HG03280 (cell line): ENCODE measurements at regions not wholly inside any gene's neighbourhood (a gene's known extent, or its start where the extent isn't known, plus 50 kb on each side); places are given as distances from the start of the nearest gene placed in this dataset.
"Not testable (repeated sequence)": the region's sequence is repeated elsewhere in the genome, so short reads cannot be mapped to it uniquely, and the experiment has no call there.

ENCODE experiments used
- ATAC-seq: cut with Tn5 transposase; IDR thresholded peaks from one replicate; pipeline ENCODE4 v1.9.1; 2021; ENCODE audit warnings: mild to moderate bottlenecking, moderate library complexity; ENCODE audit not compliant: unreplicated experiment

GRCh38 chr2:176565641-176566323 is 296.5 kb downstream of the MTX2 start:
- no peak for ATAC-seq

GRCh38 chr2:176566496-176566895 is 297.3 kb downstream of the MTX2 start:
- ATAC-seq: no peak

- ATAC-seq: no peak
Measured at GRCh38 chr2:176566961-176567360, 297.7 kb downstream of the MTX2 start.

GRCh38 chr2:176567361-176567760 is 298.1 kb downstream of the MTX2 start:
- no peak for ATAC-seq

- no peak for ATAC-seq
Measured at GRCh38 chr2:176569574-176569973, 300.3 kb downstream of the MTX2 start.

- no peak for ATAC-seq
Measured at GRCh38 chr2:176573612-176574483, 304.6 kb downstream of the MTX2 start.

GRCh38 chr2:176574484-176575236 is 305.4 kb downstream of the MTX2 start:
- ATAC-seq: no peak

- ATAC-seq: no peak
Measured at GRCh38 chr2:176575237-176575744, 306.0 kb downstream of the MTX2 start.

- no peak for ATAC-seq
Measured at GRCh38 chr2:176577054-176577453, 307.8 kb downstream of the MTX2 start.

- not testable (repeated sequence) for ATAC-seq
Measured at GRCh38 chr2:176578292-176578691, 309.1 kb downstream of the MTX2 start.

- ATAC-seq: no peak
Measured at GRCh38 chr2:176579608-176580007, 310.4 kb downstream of the MTX2 start.

- no peak for ATAC-seq
Measured at GRCh38 chr2:176581557-176582165, 312.4 kb downstream of the MTX2 start.

GRCh38 chr2:176582176-176582575 is 312.9 kb downstream of the MTX2 start:
- no peak for ATAC-seq

- ATAC-seq: no peak
Measured at GRCh38 chr2:176582990-176583481, 313.8 kb downstream of the MTX2 start.

GRCh38 chr2:176583607-176584006 is 314.4 kb downstream of the MTX2 start:
- no peak for ATAC-seq

- ATAC-seq: no peak
Measured at GRCh38 chr2:176584333-176584732, 315.1 kb downstream of the MTX2 start.

- ATAC-seq: no peak
Measured at GRCh38 chr2:176585291-176585690, 316.0 kb downstream of the MTX2 start.

GRCh38 chr2:176585791-176586190 is 316.5 kb downstream of the MTX2 start:
- no peak for ATAC-seq

- no peak for ATAC-seq
Measured at GRCh38 chr2:176589287-176589686, 320.0 kb downstream of the MTX2 start.

GRCh38 chr2:176589825-176590440 is 320.7 kb downstream of the MTX2 start:
- no peak for ATAC-seq
